ENCODE measurements at regions not wholly inside any gene's neighbourhood (a gene's known extent, or its start where the extent isn't known, plus 50 kb on each side); places are given as distances from the start of the nearest gene placed in this dataset.

DNA sequence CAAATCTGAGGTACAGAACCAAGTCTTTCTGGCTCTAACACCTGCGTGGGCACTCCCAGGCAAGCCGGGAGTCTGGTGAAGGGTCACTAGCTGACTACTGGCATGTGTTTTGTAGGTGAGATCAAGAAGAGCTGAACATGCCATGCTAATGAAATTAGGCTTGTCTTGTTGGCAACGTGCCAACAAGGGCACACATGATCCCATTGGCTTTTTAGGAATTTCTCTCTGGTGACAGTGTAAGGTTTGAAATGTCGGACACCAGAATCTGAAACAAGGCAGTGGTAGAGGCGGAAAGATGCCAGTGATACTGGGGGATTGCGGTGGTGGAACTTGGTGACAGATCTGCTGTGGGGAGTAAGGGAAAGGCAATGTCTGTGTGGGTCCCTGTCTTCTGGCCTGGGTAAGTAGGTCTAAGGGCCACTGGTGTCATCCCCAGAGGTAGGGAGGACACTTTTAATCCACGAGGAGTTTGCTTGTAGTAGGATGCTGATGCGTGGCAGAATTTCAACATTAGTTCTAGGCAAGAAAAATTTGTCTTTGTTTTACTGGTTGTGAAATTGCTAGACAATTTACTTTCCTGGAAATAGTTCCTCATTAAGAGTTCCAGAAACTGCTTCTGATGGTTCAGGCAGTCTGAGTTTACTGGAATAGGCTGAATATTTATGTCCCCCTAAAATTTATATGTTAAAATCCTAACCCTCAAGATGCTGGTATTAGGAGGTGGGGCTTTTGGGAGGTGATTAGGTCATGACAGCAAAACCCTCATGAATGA is 52.6 kb upstream of the ACMSD start:
- TF ChIP-seq, protein P1, sequence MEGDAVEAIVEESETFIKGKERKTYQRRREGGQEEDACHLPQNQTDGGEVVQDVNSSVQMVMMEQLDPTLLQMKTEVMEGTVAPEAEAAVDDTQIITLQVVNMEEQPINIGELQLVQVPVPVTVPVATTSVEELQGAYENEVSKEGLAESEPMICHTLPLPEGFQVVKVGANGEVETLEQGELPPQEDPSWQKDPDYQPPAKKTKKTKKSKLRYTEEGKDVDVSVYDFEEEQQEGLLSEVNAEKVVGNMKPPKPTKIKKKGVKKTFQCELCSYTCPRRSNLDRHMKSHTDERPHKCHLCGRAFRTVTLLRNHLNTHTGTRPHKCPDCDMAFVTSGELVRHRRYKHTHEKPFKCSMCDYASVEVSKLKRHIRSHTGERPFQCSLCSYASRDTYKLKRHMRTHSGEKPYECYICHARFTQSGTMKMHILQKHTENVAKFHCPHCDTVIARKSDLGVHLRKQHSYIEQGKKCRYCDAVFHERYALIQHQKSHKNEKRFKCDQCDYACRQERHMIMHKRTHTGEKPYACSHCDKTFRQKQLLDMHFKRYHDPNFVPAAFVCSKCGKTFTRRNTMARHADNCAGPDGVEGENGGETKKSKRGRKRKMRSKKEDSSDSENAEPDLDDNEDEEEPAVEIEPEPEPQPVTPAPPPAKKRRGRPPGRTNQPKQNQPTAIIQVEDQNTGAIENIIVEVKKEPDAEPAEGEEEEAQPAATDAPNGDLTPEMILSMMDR (IDR thresholded peaks at IDR 0.05; ENCODE audit: borderline replicate concordance, insufficient read depth, low read depth, low read length) = no peak
- no peak overlapping the region for H3K4me3 ChIP-seq (ENCODE audit: low read depth, low read length)

DNA sequence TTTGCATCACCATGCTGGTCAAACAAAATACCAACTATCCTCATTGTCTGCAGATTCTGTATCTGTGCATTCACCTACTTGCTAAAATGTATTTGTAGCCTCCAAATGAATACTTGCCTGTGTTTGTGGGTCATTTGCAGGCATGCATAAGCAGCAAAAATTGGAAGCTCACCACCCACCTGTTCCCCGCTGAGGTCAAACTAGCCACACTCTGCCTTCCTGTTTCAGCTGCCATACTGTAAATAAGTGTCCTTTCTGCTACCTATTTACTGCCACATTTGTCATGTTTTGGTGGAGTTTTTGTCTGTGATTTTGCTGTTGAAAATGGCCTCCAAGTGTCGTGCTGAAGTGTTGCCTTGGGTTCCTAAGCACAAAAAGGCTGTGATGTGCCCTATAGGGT is 50.0 kb upstream of the ACMSD start:
- TF ChIP-seq, protein P1 (IDR thresholded peaks at IDR 0.05; ENCODE audit: borderline replicate concordance, insufficient read depth, low read depth, low read length) = no peak
- H3K4me3 ChIP-seq (ENCODE audit: low read depth, low read length) = no peak overlapping the region
